Stomach (tissue), 4 donors: ENCODE measurements at regions not wholly inside any gene's neighbourhood (a gene's known extent, or its start where the extent isn't known, plus 50 kb on each side); places are given as distances from the start of the nearest gene placed in this dataset.

Experiments
- CTCF ChIP-seq, 7 experiments: fragments of 450-650 bp in 4 of 7; fragments of 200-600 bp in 3 of 7; sonication (generic) in 3 of 7; IDR thresholded peaks; one replicate each; pipeline ENCODE4 v1.5.1; 2016 to 2019; ENCODE audit warnings: antibody characterized with exemption in 7 of 7, control low read depth in 2 of 7, mild to moderate bottlenecking in 1 of 7
- POLR2AphosphoS5 ChIP-seq, 3 donors: sonication (generic); formaldehyde crosslinking; IDR thresholded peaks; one replicate each; pipeline ENCODE4 v1.6.1; 2016; ENCODE audit warnings: antibody characterized with exemption in 3 of 3

- no peak for TF ChIP-seq CTCF (IDR thresholded peaks at IDR 0.05)
- no peak for TF ChIP-seq POLR2AphosphoS5 (IDR thresholded peaks at IDR 0.05)
Observed at GRCh38 chr12:94844452-94844851, 159.0 kb downstream of the NDUFA12 start.
